ENCODE measurements at regions not wholly inside any gene's neighbourhood (a gene's known extent, or its start where the extent isn't known, plus 50 kb on each side); places are given as distances from the start of the nearest gene placed in this dataset.

DNA sequence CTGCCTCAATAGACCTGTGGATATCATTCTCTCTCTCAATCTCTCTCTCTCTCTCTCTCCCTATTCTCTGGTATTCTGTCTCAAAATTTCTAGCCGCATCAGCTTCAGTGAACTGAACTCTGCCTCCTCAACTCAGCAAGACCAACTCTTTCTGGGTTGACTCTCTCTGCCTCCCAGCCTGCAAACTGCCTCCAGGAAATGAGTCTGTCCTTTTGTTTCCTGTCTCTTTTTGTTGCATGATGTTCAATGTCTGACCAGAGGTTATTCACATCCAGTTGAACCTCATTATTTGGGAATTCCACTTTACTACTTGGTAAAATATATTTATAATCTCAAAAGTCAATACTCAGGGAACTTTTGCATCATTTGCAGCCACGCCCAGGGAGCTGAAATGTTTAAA is 682.7 kb upstream of the FZD8 start:
- H3F3A ChIP-seq (ENCODE audit: insufficient read depth, low read depth), result no peaks in the 10 kb centered on the region
- no peak overlapping the region for H2AFZ ChIP-seq
- H3K4me3 ChIP-seq, result no peak overlapping the region
- H3K27ac ChIP-seq, result no peak overlapping the region
- H4K20me1 ChIP-seq (ENCODE audit: insufficient read depth), result no peaks in the 10 kb centered on the region
- H3K4me2 ChIP-seq, result no peak overlapping the region
- DNase-seq, result no peak
- ChIA-PET CTCF (no interaction called here), POLR2A (ENCODE audit: unreplicated experiment) (no interaction called here)
- H3K36me3 ChIP-seq (ENCODE audit: low read depth), result no peaks in the 10 kb centered on the region
- TF ChIP-seq EZH2 (IDR thresholded peaks at IDR 0.05; ENCODE audit: low read depth), result no peak
- TF ChIP-seq, protein P1, sequence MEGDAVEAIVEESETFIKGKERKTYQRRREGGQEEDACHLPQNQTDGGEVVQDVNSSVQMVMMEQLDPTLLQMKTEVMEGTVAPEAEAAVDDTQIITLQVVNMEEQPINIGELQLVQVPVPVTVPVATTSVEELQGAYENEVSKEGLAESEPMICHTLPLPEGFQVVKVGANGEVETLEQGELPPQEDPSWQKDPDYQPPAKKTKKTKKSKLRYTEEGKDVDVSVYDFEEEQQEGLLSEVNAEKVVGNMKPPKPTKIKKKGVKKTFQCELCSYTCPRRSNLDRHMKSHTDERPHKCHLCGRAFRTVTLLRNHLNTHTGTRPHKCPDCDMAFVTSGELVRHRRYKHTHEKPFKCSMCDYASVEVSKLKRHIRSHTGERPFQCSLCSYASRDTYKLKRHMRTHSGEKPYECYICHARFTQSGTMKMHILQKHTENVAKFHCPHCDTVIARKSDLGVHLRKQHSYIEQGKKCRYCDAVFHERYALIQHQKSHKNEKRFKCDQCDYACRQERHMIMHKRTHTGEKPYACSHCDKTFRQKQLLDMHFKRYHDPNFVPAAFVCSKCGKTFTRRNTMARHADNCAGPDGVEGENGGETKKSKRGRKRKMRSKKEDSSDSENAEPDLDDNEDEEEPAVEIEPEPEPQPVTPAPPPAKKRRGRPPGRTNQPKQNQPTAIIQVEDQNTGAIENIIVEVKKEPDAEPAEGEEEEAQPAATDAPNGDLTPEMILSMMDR (conservative IDR thresholded peaks at IDR 0.05), result no peak
- no peaks in the 10 kb centered on the region for H3K27me3 ChIP-seq (ENCODE audit: insufficient read depth, low read depth)
- no peaks in the 10 kb centered on the region for H3K4me1 ChIP-seq (replicated peaks; ENCODE audit: insufficient read depth)
- no peaks in the 10 kb centered on the region for H3K79me2 ChIP-seq (ENCODE audit: low read depth)
- no peaks in the 10 kb centered on the region for H3K9me2 ChIP-seq (ENCODE audit: insufficient read depth)
- intact Hi-C loops (cut with micrococcal nuclease; ENCODE audit: unreplicated experiment), result no loop called here
- BruUV-seq (replicated peaks), result no TSS peak
- no peaks in the 10 kb centered on the region for H3K9me3 ChIP-seq (ENCODE audit: insufficient read depth, low read depth)

DNA sequence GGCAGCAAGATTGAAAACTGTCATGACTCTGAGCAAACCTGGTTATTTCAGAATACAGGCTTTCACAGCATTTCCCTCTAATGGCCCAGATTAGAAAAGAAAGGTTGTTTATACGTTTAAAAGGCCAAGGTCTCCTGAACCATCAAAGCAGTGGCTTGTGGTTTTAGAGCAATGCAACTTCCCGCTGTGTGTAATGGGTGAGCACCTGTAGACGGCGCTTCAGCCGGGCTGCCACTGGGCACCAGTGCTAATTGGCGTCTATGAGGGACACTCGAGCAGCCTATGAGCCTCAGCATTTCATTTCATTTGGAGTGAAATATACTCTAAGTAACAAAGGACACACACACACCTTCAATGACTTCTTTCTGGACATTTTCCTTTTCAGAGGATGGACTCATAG is 671.0 kb upstream of the FZD8 start:
- Histone ChIP-seq H3K9me3 (ENCODE audit: insufficient read depth, low read depth) (no peaks in the 10 kb centered on the region), H3K27me3 (ENCODE audit: insufficient read depth, low read depth) (no peaks in the 10 kb centered on the region), H4K20me1 (ENCODE audit: insufficient read depth) (no peaks in the 10 kb centered on the region), H3K9me2 (ENCODE audit: insufficient read depth) (no peaks in the 10 kb centered on the region), H3F3A (ENCODE audit: insufficient read depth, low read depth) (no peaks in the 10 kb centered on the region), H2AFZ (no peak overlapping the region), H3K4me3 (no peak overlapping the region), H3K4me1 (replicated peaks; ENCODE audit: insufficient read depth) (no peaks in the 10 kb centered on the region), H3K36me3 (ENCODE audit: low read depth) (no peaks in the 10 kb centered on the region), H3K79me2 (ENCODE audit: low read depth) (no peaks in the 10 kb centered on the region), H3K27ac (no peak overlapping the region), H3K4me2 (no peak overlapping the region)
- POLR2A ChIA-PET (ENCODE audit: unreplicated experiment), result no interaction called here
- TF ChIP-seq, protein P1 (conservative IDR thresholded peaks at IDR 0.05), result no peak
- no peak for TF ChIP-seq EZH2 (IDR thresholded peaks at IDR 0.05; ENCODE audit: low read depth)
- DNase-seq, result no peak
- intact Hi-C loops (cut with micrococcal nuclease; ENCODE audit: unreplicated experiment), result no loop called here
- CTCF ChIA-PET, result no interaction called here
- BruUV-seq (replicated peaks), result no TSS peak

DNA sequence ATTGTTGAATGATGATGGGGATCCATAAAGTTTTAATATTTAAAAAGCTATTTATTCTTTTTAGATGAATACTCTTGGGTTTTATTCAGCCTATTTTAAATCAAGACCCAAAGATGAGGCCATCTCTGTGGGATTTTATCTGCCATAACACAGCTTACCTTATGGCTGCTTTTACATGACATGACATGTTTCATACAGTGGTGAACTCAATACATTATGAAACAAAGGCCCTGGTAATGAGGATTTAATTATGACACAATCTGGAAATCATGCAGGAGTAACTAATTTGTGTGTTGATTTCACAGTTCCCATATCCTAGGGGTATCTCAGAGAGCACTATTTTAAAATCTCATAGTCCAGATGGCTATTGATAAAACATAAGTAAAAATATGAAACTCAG is 661.8 kb upstream of the FZD8 start:
- ChIA-PET CTCF (no interaction called here), POLR2A (ENCODE audit: unreplicated experiment) (no interaction called here)
- Histone ChIP-seq H3K36me3 (ENCODE audit: low read depth) (no peaks in the 10 kb centered on the region), H3K4me3 (no peak overlapping the region), H3K27ac (no peak overlapping the region), H3K9me3 (ENCODE audit: insufficient read depth, low read depth) (no peaks in the 10 kb centered on the region), H3K4me2 (no peak overlapping the region), H4K20me1 (ENCODE audit: insufficient read depth) (no peaks in the 10 kb centered on the region), H3K27me3 (ENCODE audit: insufficient read depth, low read depth) (no peaks in the 10 kb centered on the region), H3K79me2 (ENCODE audit: low read depth) (no peaks in the 10 kb centered on the region), H2AFZ (no peak overlapping the region), H3K9me2 (ENCODE audit: insufficient read depth) (no peaks in the 10 kb centered on the region), H3K4me1 (replicated peaks; ENCODE audit: insufficient read depth) (no peaks in the 10 kb centered on the region), H3F3A (ENCODE audit: insufficient read depth, low read depth) (no peaks in the 10 kb centered on the region)
- intact Hi-C loops (cut with micrococcal nuclease; ENCODE audit: unreplicated experiment), result no loop called here
- TF ChIP-seq, protein P1 (conservative IDR thresholded peaks at IDR 0.05), result no peak
- no peak for TF ChIP-seq EZH2 (IDR thresholded peaks at IDR 0.05; ENCODE audit: low read depth)
- no TSS peak for BruUV-seq (replicated peaks)
- no peak for DNase-seq
